ENCODE measurements at regions not wholly inside any gene's neighbourhood (a gene's known extent, or its start where the extent isn't known, plus 50 kb on each side); places are given as distances from the start of the nearest gene placed in this dataset.

DNA sequence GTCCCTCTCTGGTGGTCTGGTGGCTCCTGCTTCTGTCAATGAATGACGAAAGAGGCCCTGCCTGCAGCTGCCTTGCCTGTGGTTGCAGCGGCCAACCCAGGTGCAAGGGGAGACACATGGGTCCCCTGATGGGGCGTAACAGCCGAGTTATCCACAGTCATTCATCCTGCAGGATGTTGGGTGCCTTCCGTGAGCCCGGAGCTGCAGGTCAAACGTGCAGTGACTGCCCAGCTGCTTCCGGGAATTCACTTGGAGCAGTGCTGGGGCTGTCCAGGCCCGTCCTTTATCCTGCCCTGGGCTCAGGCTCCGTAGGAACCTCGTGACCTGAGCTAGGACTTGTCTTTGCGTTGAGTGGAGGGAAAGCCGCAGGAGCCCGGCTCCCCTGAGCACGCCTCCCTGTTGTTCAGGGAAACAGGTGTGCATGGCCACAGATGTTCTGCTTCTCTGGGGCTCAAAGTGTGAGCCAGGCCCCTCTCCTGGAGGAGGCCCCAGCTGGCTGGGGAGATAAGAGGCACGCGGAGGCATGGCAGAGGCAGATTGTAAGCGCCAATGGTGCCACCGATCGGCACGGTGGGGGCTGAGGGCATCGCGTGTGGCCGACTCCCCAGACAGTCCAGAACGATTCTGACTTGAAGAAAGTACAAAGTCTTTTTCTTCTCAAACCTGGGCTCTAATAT lies 635.4 kb downstream of the BRD1 start:
- TF ChIP-seq CTCF (conservative IDR thresholded peaks at IDR 0.05): no peak
- no peak overlapping the region for H3K27ac ChIP-seq

GRCh38 chr22:49191506-49191980 lies 636.1 kb downstream of the BRD1 start:
- no peak for TF ChIP-seq CTCF (conservative IDR thresholded peaks at IDR 0.05)
- H3K27ac ChIP-seq: no peak overlapping the region

DNA sequence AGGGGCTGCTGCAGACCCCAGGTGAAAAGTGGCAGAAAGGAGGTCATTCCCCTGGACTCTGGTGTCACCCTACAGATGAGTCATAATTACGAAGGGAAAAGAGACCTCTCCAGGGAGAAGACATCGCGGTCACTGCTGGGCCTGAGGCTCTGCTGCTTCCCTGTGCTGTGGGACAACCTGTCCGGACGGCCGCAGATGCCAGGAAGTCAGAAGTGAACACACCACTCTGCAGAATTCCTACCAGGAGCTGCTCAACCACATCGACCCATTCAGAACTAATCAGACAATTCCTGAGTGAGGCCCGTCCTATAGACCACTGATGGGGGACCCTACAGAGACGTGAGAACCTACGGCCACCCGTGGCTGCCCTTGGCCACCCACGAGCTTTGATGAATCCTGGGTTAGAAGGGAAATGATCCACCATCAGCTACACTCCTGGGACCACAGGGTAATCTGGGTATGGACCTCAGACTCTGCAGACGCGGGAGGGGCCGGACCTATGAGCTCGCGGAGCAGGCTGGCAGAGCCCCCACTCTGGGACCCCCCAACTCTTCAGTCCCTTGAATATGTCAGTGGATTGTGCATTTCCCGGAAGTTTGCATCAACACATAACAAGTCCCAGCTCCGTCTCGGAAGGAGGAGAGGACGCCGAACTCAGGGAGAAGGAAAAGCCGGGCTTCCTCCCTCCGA lies 636.7 kb downstream of the BRD1 start:
- TF ChIP-seq CTCF (conservative IDR thresholded peaks at IDR 0.05): no peak
- no peak overlapping the region for H3K27ac ChIP-seq

DNA sequence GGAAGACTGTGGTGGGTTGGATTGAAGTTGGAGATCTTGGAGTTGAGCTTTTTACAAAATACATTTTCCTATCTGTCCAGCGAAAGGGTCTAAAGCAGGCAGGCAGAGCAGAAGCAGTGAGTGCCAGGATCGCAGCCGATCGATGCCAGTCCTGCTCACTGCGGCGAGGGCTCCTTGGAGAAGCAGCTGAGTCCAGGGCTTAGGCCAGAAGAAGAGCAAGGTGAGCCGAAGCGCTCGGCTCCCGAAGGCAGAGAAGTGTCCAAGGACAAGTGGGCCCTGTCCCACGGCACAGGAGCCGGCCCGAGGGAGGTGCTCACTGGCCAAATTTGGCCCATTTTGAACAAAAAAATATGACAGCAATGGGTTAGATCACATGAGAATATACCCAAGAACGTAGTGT lies 637.8 kb downstream of the BRD1 start:
- TF ChIP-seq CTCF (conservative IDR thresholded peaks at IDR 0.05): no peak
- no peak overlapping the region for H3K27ac ChIP-seq

- TF ChIP-seq CTCF (conservative IDR thresholded peaks at IDR 0.05): no peak
- H3K27ac ChIP-seq: no peak overlapping the region
These were observed 639.1 kb downstream of the BRD1 start for GRCh38 chr22:49188591-49188990.

GRCh38 chr22:49188091-49188490 lies 639.6 kb downstream of the BRD1 start:
- no peak overlapping the region for H3K27ac ChIP-seq
- no peak for TF ChIP-seq CTCF (conservative IDR thresholded peaks at IDR 0.05)

DNA sequence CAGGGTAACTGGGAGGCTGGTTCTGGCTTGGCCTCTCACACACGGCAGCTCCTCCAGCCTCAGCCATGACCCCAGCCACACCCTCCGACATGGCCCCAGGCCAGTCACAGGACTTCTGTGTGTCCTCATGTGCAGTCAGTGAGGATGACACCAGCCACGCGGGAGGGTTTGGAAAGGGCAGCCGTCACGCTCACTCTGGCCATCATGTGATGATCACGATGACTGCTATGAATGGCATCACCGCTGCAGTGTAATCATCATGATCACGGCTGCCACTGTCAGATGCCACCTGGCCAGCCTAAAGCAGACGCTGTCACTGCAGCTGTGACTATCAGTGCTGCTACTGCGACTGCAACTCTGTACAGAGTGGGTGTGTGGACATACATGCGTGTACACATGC lies 640.9 kb downstream of the BRD1 start:
- no peak for TF ChIP-seq CTCF (conservative IDR thresholded peaks at IDR 0.05)
- no peak overlapping the region for H3K27ac ChIP-seq

Measured in VCaP (cell line).